Astrocyte of the cerebellum (primary cell): ENCODE measurements at regions not wholly inside any gene's neighbourhood (a gene's known extent, or its start where the extent isn't known, plus 50 kb on each side); places are given as distances from the start of the nearest gene placed in this dataset.

Experiments used
- DNase-seq: peaks from one replicate; pipeline ENCODE4 v3.0.0-alpha.2; 2011; ENCODE audit warnings: low read depth
- H3K4me3 ChIP-seq: 2 replicates; pipeline ENCODE4 v1.5.1; 2011; ENCODE audit warnings: mild to moderate bottlenecking, low read depth, low read length, moderate library complexity
- CTCF ChIP-seq: IDR thresholded peaks from 2 replicates; pipeline ENCODE4 v1.5.1; 2012; ENCODE audit warnings: low read length, low read depth, moderate library complexity, mild to moderate bottlenecking; ENCODE audit errors: missing control alignments
- in situ Hi-C: cut with HindIII; loops from 2 replicates; pipeline ENCODE4 v1.10.0; 2017; ENCODE audit warnings: low sequenced_read_pairs

GRCh38 chr2:8394131-8394530 is 287.7 kb upstream of the ID2 start:
- TF ChIP-seq CTCF = no peak
- H3K4me3 ChIP-seq = no peak overlapping the region
- in situ Hi-C loops = no loop called here
- DNase-seq = no peak

GRCh38 chr2:8394569-8395359 is 287.1 kb upstream of the ID2 start:
- in situ Hi-C loops = no loop called here
- no peak overlapping the region for H3K4me3 ChIP-seq
- no peak for TF ChIP-seq CTCF
- DNase-seq = no peak

- TF ChIP-seq CTCF = no peak
- no peak for DNase-seq
- in situ Hi-C loops = no loop called here
- H3K4me3 ChIP-seq = no peak overlapping the region
These were observed 286.1 kb upstream of the ID2 start for GRCh38 chr2:8395718-8396117.

- no peak for DNase-seq
- in situ Hi-C loops = no loop called here
- no peak for TF ChIP-seq CTCF
- H3K4me3 ChIP-seq = no peak overlapping the region
These were observed 283.7 kb upstream of the ID2 start for GRCh38 chr2:8398040-8398668.

- DNase-seq = no peak
- in situ Hi-C loops = no loop called here
- no peak overlapping the region for H3K4me3 ChIP-seq
- TF ChIP-seq CTCF = no peak
These were observed 282.1 kb upstream of the ID2 start for GRCh38 chr2:8399731-8400130.

- no peak overlapping the region for H3K4me3 ChIP-seq
- no peak for DNase-seq
- in situ Hi-C loops = no loop called here
- TF ChIP-seq CTCF = no peak
These were observed 281.7 kb upstream of the ID2 start for GRCh38 chr2:8400196-8400595.
